Cerebellar cortex (tissue), 1 donor: ENCODE measurements at regions not wholly inside any gene's neighbourhood (a gene's known extent, or its start where the extent isn't known, plus 50 kb on each side); places are given as distances from the start of the nearest gene placed in this dataset.
"Not testable (repeated sequence)": the region's sequence is repeated elsewhere in the genome, so short reads cannot be mapped to it uniquely, and the experiment has no call there.

ENCODE experiments used
- DNase-seq: peaks from one replicate; pipeline ENCODE4 v3.0.0-alpha.2; 2015; ENCODE audit warnings: low spot score

- not testable (repeated sequence) for DNase-seq
Observed at GRCh38 chr4:100900945-100901344, 383.1 kb upstream of the EMCN start.

GRCh38 chr4:100900134-100900533, 382.3 kb upstream of the EMCN start:
- DNase-seq: no peak

DNA sequence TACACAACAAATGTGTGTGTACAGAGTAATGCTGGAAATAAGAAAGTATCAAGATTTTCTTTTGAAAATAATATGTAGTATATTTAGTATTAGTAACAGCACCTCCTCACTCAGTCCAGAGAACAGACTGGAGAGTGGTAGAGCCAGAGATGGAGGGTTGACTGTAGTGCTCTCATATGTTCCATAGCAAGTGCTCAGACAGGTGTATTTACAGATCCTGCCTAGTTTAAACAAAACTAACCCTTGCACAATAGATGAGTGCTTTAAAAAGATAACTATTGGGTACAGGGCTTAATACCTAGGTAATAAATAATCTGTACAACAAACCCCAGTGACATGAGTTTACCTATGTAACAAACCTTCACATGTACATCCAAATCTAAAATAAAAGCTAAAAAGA, 381.0 kb upstream of the EMCN start:
- no peak for DNase-seq

DNA sequence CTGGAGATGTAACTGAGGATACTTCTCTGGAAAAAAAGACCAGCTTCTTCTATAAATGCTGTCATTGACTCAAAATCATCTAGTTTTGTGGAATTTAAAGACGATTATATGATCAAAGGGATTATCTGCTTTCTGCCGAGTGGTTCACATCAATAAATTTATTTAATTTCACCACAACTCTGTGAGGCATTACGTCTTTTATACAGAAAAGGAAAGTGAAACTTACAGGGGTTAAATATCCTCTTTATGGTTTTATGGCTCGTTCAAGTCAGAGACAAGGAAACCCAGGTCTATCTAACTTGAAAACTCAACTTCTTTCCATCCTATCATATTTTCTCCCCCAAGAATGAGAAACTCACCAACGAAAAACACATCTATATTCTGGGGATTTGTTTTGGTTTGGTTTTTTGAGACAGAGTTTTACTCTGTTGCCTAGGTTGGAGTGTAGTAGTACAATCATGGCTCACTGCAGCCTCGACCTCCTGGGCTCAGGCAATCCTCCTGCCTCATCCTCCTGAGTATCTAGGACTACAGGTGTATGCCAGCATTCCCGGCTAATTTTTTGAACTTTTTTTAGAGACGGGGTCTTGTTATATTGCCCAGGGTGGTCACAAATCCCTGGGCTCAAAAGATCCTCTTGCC, 377.9 kb upstream of the EMCN start:
- no peak for DNase-seq

- peak; percentile 68 for DNase-seq
Observed at GRCh38 chr4:100894339-100894870, 376.6 kb upstream of the EMCN start.

GRCh38 chr4:100891808-100892207, 374.0 kb upstream of the EMCN start:
- DNase-seq: no peak

DNA sequence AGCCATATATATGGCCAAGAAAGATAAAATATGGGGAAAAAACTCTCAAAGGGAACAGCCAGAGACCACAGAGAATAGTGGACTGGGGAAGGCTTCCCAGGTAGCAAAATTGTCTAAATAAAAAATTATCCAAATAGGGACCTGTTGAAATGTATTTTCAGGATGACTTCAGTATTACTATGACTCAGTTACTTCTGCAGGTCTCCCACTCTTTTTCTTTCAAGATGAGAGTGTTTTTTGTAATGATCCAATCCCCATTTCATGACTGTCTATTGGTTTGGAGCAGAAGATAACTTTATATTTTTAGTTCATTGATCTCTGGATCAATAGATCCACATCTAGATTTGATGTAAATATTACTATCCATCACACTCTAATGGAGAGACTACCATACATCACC, 372.1 kb upstream of the EMCN start:
- no peak for DNase-seq

GRCh38 chr4:100889401-100889800, 371.6 kb upstream of the EMCN start:
- no peak for DNase-seq

DNA sequence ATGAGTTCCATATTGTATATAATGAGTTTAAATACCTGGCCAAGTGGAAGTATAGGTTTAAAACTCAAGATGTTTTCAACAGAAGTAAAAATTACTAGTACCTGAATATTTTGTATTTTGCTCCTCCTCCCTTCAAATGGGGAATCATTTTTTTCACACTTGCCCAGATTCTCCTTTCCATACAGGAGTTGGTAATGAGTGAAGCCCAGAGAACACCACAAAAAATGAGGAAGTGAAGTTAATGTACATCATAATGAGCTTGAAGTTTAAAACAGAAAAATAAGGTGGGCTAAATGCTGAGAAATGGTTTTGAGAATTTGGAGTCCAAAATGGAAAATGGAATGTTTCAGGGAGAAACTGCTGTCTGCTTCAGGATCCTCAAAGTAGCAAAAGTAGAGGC, 364.8 kb upstream of the EMCN start:
- no peak for DNase-seq

- DNase-seq: no peak
Observed at GRCh38 chr4:100881283-100881682, 363.5 kb upstream of the EMCN start.

GRCh38 chr4:100880011-100880410, 362.2 kb upstream of the EMCN start:
- no peak for DNase-seq

- no peak for DNase-seq
Observed at GRCh38 chr4:100879471-100879870, 361.6 kb upstream of the EMCN start.

GRCh38 chr4:100876546-100876945, 358.7 kb upstream of the EMCN start:
- DNase-seq: no peak

DNA sequence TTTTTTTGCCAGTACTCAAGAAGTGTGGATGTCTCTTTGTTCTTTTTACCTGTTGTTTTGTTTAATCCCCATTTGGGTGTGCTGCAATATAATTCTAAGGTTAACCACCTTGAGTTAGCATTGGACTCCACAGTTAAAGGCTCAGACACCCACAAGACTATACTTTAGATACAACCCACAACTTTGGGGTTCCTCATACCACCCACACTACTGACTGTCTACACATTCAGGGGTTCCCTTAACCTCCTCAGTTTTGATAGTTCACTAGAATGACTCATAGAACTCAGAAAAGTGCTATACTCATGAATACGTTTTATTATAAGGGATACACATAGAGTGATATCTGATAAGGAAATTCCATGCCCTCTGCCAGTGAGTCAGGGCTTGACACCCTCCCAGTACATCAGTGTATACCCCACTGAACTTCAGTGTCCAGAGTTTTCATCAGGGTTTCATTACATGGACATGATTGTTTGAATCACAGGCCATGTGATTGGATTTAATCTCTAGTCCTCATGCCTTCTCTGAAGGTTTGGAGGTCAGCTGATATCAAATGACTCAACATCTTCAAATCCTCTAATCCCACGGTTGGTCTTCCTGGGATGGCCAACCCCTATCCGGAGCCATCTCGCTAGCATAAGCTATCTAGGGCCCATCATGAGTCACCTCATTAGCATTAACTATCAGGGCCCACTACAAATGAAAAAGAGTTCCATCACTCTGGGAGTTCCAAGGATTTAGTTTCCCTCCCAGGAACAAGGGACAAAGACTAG, 357.7 kb upstream of the EMCN start:
- DNase-seq: no peak

DNA sequence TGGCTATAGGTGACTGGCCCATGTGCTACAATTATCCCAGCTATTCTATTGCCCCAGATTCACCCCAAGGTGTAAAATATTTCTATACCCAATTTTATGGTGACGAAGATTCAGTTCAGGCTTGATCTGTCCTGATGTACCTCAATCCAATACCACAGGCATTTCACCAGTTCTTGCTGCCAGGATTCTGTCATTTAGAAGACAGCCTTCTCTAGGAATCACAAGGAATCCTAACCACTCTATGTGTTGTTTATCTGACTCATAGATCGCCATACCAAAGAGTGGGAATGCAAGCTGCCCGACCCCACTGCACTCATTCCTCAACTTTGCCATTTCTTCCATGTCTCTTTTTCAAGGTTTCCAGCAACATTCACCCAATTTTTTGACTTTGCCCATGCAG, 355.0 kb upstream of the EMCN start:
- DNase-seq: no peak

DNA sequence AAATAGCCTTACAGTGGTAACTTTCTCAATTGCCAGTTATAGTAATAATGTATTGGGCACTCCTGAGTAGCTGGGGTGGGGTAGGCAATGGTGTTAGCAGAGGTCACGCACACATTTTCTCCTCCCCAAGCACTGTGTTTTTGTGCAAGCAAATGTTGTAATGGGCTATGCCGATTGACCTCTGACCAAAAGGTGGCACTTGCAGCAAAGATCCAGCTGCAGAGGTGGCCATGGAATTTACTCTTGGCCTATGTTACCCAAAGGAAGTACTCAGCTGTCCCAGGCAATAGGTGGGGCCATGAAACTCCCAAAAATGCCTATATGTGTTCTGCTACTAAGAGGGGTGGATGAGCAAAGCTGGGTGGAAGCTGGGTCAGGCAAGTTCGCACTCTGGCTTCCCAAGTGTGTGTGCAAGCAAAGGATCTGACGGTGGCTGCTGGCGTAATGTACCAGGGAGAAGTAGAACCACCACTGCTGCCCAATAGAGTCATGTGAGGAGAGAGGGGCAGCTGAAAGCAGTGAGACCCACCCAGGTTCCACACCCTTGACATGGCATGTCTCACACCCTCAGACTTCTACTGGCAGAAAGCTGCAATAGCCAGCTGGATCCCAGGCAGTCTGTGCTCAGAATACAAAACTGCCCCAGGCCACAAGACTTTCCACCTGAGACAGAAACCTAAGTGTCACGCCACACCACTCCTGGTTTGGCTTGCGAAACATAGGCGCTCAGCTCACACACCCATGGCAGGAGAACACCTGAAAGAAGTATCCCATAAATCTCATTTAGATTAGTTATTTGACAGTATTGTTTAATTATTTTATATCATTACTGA, 353.3 kb upstream of the EMCN start:
- no peak for DNase-seq

GRCh38 chr4:100869276-100869675, 351.5 kb upstream of the EMCN start:
- no peak for DNase-seq

DNA sequence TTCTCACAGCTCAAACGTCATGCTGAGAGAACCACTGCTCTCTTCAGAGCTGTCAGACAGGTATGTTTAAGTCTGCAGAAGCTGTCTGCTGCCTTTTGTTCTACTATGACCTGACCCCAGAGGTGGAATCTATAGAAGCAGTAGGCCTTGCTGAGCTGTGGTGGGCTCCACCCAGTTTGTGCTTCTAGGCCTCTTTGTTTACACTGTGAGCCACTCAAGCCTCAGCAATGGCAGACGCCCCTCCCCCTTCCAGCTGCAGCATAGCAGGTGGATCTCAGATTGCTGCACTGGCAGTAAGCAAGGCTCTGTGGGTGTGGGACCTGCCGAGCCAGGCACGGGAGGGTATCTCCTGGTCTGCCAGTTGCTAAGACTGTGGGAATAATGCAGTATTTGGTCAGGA, 350.5 kb upstream of the EMCN start:
- not testable (repeated sequence) for DNase-seq

- no peak for DNase-seq
Observed at GRCh38 chr4:100852326-100852725, 334.5 kb upstream of the EMCN start.

- DNase-seq: peak; percentile 71
Observed at GRCh38 chr4:100849319-100849718, 331.5 kb upstream of the EMCN start.

DNA sequence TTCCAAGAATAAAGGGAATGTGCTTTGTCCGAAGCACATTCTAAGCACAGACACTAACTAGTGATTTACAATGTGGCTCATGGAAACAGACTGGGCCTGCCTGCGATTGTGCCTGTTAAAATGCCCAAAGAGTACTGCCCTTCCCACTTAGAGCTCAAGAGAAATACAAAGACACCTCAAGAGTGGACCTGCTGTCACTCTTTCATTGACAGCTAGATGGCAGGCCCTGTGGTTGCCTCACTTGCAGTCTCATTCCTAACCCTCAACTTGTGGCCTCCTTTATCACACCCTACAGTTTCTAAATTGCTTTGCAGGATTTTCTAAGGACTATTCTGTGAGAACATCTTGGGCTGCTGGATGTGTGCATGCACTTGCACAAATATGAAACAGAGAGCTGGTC, 331.0 kb upstream of the EMCN start:
- DNase-seq: peak; percentile 44

DNA sequence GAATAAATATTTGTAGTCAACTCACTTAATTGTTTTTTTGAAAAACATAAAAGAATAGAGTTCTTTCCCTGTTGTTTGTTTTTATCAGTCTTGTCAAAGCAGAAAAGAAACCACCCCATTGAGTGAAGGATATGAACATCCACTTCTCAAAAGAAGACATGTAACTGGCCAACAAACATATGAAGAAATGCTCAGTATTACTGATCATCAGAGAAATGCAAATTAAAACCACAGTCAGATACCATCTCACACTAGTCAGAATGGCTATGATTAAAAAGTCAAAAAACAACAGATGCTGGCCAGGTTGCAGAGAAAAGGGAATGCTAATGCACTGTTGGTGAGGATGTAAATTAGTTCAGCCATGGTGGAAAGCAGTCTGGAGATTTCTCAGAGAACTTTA, 326.1 kb upstream of the EMCN start:
- no peak for DNase-seq

GRCh38 chr4:100842856-100843255, 325.0 kb upstream of the EMCN start:
- no peak for DNase-seq
